ENCODE measurements at regions not wholly inside any gene's neighbourhood (a gene's known extent, or its start where the extent isn't known, plus 50 kb on each side); places are given as distances from the start of the nearest gene placed in this dataset.
A peak's percentile ranks its signal among the peaks of the same experiment; 100 is the strongest.

- H3K9me3 ChIP-seq (ENCODE audit: control insufficient read depth, low read depth, low read length): no peaks in the 10 kb centered on the region
- no peak overlapping the region for H2BK20ac ChIP-seq (ENCODE audit: low read depth, low read length, poor library complexity, severe bottlenecking)
- H2BK12ac ChIP-seq (ENCODE audit: insufficient read length, low read depth, low read length): no peak overlapping the region
- no peak overlapping the region for H3K9ac ChIP-seq (ENCODE audit: extremely low read depth, insufficient read length, low read length)
- no peak overlapping the region for H2AFZ ChIP-seq (ENCODE audit: low read length)
- H3K56ac ChIP-seq (ENCODE audit: insufficient read length, low read depth, low read length): no peak overlapping the region
- H2BK120ac ChIP-seq (ENCODE audit: low read depth, low read length, poor library complexity, severe bottlenecking): no peak overlapping the region
- no peaks in the 10 kb centered on the region for H3K79me2 ChIP-seq (ENCODE audit: insufficient read depth, low read length)
- no peaks in the 10 kb centered on the region for H3K27me3 ChIP-seq (ENCODE audit: insufficient read depth, low read length)
- no peak for DNase-seq
- H3K79me1 ChIP-seq (ENCODE audit: insufficient read depth, low read depth, low read length, poor library complexity, severe bottlenecking): no peaks in the 10 kb centered on the region
- no peak overlapping the region for H3K14ac ChIP-seq (ENCODE audit: insufficient read depth, low read length)
- Mint-ChIP-seq H3K27me3 (ENCODE audit: low read depth) (no peaks in the 10 kb centered on the region; the same call in 1 of the 2 replicates), H3K9me3 (peaks cover 8% of the 10 kb centered on the region in 2 experiments; a peak in 3 of 5 replicates), H3K27ac (peak overlapping the region in 1 of 3 experiments; percentile 91; a peak in 2 of 7 replicates), H3K36me3 (ENCODE audit: insufficient read depth in 1 of 3, low read depth in 3 of 3) (peaks cover 0 to under 1% (median 0%) of the 10 kb centered on the region in 3 experiments; a peak in 1 of 7 replicates), H3K4me1 (peaks cover 12 to 14% of the 10 kb centered on the region in 2 experiments), H3K4me3 (no peak overlapping the region)
- no peak overlapping the region for H3K18ac ChIP-seq (ENCODE audit: insufficient read length, low read depth, low read length)
- no peak overlapping the region for H3T11ph ChIP-seq (ENCODE audit: low read length)
- H3K23ac ChIP-seq (ENCODE audit: insufficient read length, low read depth, low read length): no peak overlapping the region
- WGBS (ENCODE audit: extremely low coverage, insufficient read length, low lambda C conversion rate): no CpG with 5 or more reads among the region's 10 CpGs
- no peak overlapping the region for H3K4ac ChIP-seq (ENCODE audit: low read depth, low read length)
- no peak overlapping the region for H2AK5ac ChIP-seq (ENCODE audit: insufficient read length, low read length)
- no peak overlapping the region for H2BK15ac ChIP-seq (ENCODE audit: low read depth, low read length)
- no peak overlapping the region for H4K8ac ChIP-seq (replicated peaks; ENCODE audit: insufficient read length, low read depth, low read length)
- no peak overlapping the region for H3K4me2 ChIP-seq (ENCODE audit: insufficient read depth, insufficient read length, low read length)
- no peak overlapping the region for H3K27ac ChIP-seq (ENCODE audit: insufficient read length, low read depth, low read length)
- no peak for TF ChIP-seq CTCF (conservative IDR thresholded peaks at IDR 0.05)
- no peaks in the 10 kb centered on the region for H4K20me1 ChIP-seq (ENCODE audit: control insufficient read depth, insufficient read depth, insufficient read length)
- 0 out of 2 replicates have a peak, but pooled peaks cover 3% of the 10 kb centered on the region for H3K4me1 ChIP-seq (ENCODE audit: insufficient read depth, low read length)
- no peak overlapping the region for H2BK5ac ChIP-seq (ENCODE audit: insufficient read length, low read length)
- no peaks in the 10 kb centered on the region for H3K23me2 ChIP-seq (ENCODE audit: insufficient read length, low read depth, low read length, poor library complexity, severe bottlenecking)
- H4K5ac ChIP-seq (ENCODE audit: insufficient read length, low read depth, low read length): no peak overlapping the region
- H4K91ac ChIP-seq (ENCODE audit: insufficient read length, low read depth, low read length): no peak overlapping the region
Observed at GRCh38 chr9:135009051-135009560, 78.4 kb upstream of the OLFM1 start.

Measured in H9 (cell line).